Stomach (tissue), 8 donors: ENCODE measurements at regions not wholly inside any gene's neighbourhood (a gene's known extent, or its start where the extent isn't known, plus 50 kb on each side); places are given as distances from the start of the nearest gene placed in this dataset.

ENCODE experiments used
- DNase-seq, 2 donors: peaks; one replicate each; pipeline versions ENCODE4 v3.0.0 to v3.0.0-alpha.2; 2013 to 2019
- H3K27ac ChIP-seq, 5 donors: fragments of 200-600 bp in 4 of 5; sonication (generic) in 4 of 5; one replicate each; pipeline ENCODE4 v1.5.1; 2013 to 2019; ENCODE audit warnings: mild to moderate bottlenecking in 1 of 5, moderate library complexity in 1 of 5
- H3K27me3 ChIP-seq, 3 donors: fragments of 200-600 bp; sonication (generic); one replicate each; pipeline ENCODE4 v1.5.1; 2017 to 2019; ENCODE audit warnings: mixed run types in 1 of 3
- H3K36me3 ChIP-seq, 4 donors: fragments of 200-600 bp; sonication (generic); 1 replicate in 3 of 4; 2 replicates in 1 of 4; pipeline ENCODE4 v1.5.1; 2016 to 2019
- H3K4me1 ChIP-seq, 4 donors: fragments of 200-600 bp; sonication (generic); one replicate each; pipeline ENCODE4 v1.5.1; 2016 to 2019
- H3K4me3 ChIP-seq, 4 donors: fragments of 200-600 bp; sonication (generic) in 3 of 4; one replicate each; pipeline ENCODE4 v1.5.1; 2016 to 2019; ENCODE audit warnings: mild to moderate bottlenecking in 1 of 4
- H3K9me3 ChIP-seq, 4 donors: fragments of 200-600 bp; sonication (generic); one replicate each; pipeline ENCODE4 v1.5.1; 2016 to 2019
- EP300 ChIP-seq: sonication (generic); formaldehyde crosslinking; IDR thresholded peaks from one replicate; pipeline ENCODE4 v1.6.1; 2017; ENCODE audit warnings: antibody characterized with exemption
- POLR2A ChIP-seq, 4 donors: fragments of 450-650 bp; IDR thresholded peaks; one replicate each; pipeline ENCODE4 v1.6.1; 2016; ENCODE audit warnings: antibody characterized with exemption in 4 of 4, control low read depth in 2 of 4, mild to moderate bottlenecking in 1 of 4, moderate library complexity in 1 of 4
- POLR2AphosphoS5 ChIP-seq, 3 donors: sonication (generic); formaldehyde crosslinking; IDR thresholded peaks; one replicate each; pipeline ENCODE4 v1.6.1; 2016; ENCODE audit warnings: antibody characterized with exemption in 3 of 3
- WGBS, 5 donors: extraction: QIAGEN DNeasy Blood & Tissue Kit in 3 of 5; methylation state at CpG; one replicate each; pipeline versions ENCODE4 v1.1.5 to v1.1.7; 2013 to 2018; 5-methylcytosine and 5-hydroxymethylcytosine counted together
- intact Hi-C: fragments of 100-400 bp; cut with DNase I; formaldehyde crosslinking; loops from one replicate; pipeline ENCODE4 v1.15.1; 2023; ENCODE audit warnings: low total_unique reads
- TF ChIP-seq, protein P1 (sequence below), 7 experiments: fragments of 450-650 bp in 4 of 7; fragments of 200-600 bp in 3 of 7; sonication (generic) in 3 of 7; IDR thresholded peaks; one replicate each; pipeline ENCODE4 v1.5.1; 2016 to 2019; ENCODE audit warnings: antibody characterized with exemption in 7 of 7, control low read depth in 2 of 7, mild to moderate bottlenecking in 1 of 7
- donor health status: healthy with polysubstance abuse.
- donor health status: Bipolar disorder and iron deficiency.
- donor health status: healthy.

DNA sequence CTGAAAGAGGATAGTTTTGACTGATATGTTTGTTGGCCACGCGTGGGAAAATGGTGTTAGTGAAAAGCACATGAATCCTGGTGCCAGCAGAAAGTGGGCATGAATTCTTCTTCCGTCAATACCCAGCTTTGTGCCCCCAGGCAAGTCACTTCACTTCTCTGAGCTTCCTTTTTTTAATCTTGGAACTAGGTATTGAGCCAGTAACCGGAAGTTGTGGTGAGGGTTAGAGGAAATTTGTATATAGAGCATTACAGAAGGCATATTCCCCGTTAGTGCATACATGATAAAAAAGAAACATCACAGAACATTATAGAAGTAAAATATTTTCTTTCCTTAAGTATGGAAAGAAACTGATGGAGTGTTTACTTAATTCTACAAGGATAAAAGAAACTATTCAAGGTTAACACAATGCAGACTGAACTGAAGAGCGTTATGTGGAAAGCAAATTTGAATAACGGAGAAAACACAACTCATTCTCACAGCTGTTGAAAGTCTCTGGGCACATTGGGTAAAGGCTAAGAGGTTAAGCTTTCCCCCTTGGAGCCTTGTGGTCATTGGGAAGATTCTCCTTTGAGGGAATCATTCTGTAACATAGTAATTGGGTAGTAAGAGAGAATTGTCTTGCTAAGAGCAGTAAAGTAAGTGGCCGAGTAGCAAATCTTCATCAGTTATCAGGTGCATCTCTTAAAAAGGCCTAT is 223.1 kb downstream of the BCAS1 start:
- TF ChIP-seq, protein P1, sequence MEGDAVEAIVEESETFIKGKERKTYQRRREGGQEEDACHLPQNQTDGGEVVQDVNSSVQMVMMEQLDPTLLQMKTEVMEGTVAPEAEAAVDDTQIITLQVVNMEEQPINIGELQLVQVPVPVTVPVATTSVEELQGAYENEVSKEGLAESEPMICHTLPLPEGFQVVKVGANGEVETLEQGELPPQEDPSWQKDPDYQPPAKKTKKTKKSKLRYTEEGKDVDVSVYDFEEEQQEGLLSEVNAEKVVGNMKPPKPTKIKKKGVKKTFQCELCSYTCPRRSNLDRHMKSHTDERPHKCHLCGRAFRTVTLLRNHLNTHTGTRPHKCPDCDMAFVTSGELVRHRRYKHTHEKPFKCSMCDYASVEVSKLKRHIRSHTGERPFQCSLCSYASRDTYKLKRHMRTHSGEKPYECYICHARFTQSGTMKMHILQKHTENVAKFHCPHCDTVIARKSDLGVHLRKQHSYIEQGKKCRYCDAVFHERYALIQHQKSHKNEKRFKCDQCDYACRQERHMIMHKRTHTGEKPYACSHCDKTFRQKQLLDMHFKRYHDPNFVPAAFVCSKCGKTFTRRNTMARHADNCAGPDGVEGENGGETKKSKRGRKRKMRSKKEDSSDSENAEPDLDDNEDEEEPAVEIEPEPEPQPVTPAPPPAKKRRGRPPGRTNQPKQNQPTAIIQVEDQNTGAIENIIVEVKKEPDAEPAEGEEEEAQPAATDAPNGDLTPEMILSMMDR (IDR thresholded peaks at IDR 0.05): no peak
- TF ChIP-seq EP300 (no peak), POLR2A (IDR thresholded peaks at IDR 0.05) (no peak), POLR2AphosphoS5 (IDR thresholded peaks at IDR 0.05) (no peak)
- 67 to 84% (median 76%) methylated on average over 8 of the region's 8 CpGs for WGBS, 5 donors
- Histone ChIP-seq H3K9me3 (no peaks in the 10 kb centered on the region), H3K27ac (peak overlapping the region in 2 of 5 donors; percentile 58 to 65), H3K27me3 (no peaks in the 10 kb centered on the region), H3K36me3 (no peaks in the 10 kb centered on the region), H3K4me3 (no peak overlapping the region), H3K4me1 (peaks cover 0 to 16% (median 2%) of the 10 kb centered on the region in 4 donors)
- DNase-seq: no peak
- intact Hi-C loops: no loop called here

- H3K27me3 ChIP-seq: no peaks in the 10 kb centered on the region
- H3K9me3 ChIP-seq: no peaks in the 10 kb centered on the region
- intact Hi-C loops: no loop called here
- 81 to 97% (median 89%) methylated on average over 10 of the region's 10 CpGs for WGBS, 5 donors
- H3K36me3 ChIP-seq: no peaks in the 10 kb centered on the region
- no peak for DNase-seq
- peak overlapping the region in 1 of 5 donors; percentile 65 for H3K27ac ChIP-seq
- H3K4me3 ChIP-seq: no peak overlapping the region
- H3K4me1 ChIP-seq: peaks cover 0 to 16% (median 2%) of the 10 kb centered on the region in 4 donors
- TF ChIP-seq POLR2A (IDR thresholded peaks at IDR 0.05): no peak
- no peak for TF ChIP-seq EP300
- TF ChIP-seq POLR2AphosphoS5 (IDR thresholded peaks at IDR 0.05): no peak
- TF ChIP-seq, protein P1 (IDR thresholded peaks at IDR 0.05): no peak
Observed at GRCh38 chr20:53846640-53847039, 223.8 kb downstream of the BCAS1 start.

DNA sequence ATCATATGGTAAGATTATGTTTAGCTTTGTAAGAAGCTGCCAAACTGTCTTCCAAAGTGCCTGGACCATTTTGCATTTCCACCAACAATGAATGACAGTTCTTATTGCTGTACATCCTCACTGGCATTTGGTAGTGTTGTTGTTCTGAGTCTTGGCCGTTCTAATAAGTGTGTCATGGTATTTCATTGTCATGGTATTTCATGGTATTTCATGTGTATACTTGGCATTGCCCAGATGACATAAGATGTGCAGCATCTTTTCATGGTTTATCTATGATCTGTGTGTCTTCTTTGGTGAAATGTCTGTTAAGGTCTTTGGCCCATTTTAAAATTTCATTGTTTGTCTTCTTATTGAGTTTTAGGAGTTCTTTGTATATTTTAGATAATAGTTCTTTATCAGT is 224.4 kb downstream of the BCAS1 start:
- TF ChIP-seq, protein P1 (IDR thresholded peaks at IDR 0.05): no peak
- TF ChIP-seq EP300 (no peak), POLR2AphosphoS5 (IDR thresholded peaks at IDR 0.05) (no peak), POLR2A (IDR thresholded peaks at IDR 0.05) (no peak)
- Histone ChIP-seq H3K9me3 (no peaks in the 10 kb centered on the region), H3K36me3 (no peaks in the 10 kb centered on the region), H3K27ac (no peak overlapping the region), H3K27me3 (no peaks in the 10 kb centered on the region), H3K4me1 (peaks cover 0 to 16% (median 2%) of the 10 kb centered on the region in 4 donors), H3K4me3 (no peak overlapping the region)
- intact Hi-C loops: no loop called here
- DNase-seq: no peak
- WGBS, 5 donors: 67 to 94% (median 76%) methylated on average over 1 of the region's 1 CpG

DNA sequence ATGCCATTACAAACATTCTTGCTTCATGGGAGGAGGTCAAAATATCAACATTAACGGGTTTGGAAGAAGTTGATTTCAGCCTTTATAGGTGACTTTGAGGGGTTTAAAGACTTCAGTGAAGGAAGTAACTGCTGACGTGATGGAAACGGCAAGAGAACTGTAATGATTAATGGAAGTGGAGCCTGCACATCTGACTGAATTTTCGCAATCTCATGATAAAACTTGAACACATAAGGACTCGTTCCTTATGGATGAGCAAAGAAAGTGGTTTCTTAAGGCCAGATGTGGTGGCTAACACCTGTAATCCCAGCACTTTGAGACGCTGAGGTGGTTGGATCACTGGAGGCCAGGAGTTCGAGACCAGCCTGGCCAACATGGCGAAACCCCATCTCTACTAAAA is 226.1 kb downstream of the BCAS1 start:
- Histone ChIP-seq H3K9me3 (no peaks in the 10 kb centered on the region), H3K27me3 (no peaks in the 10 kb centered on the region), H3K4me1 (peaks cover 0 to 27% (median 3%) of the 10 kb centered on the region in 4 donors), H3K36me3 (no peaks in the 10 kb centered on the region), H3K4me3 (no peak overlapping the region), H3K27ac (no peak overlapping the region)
- 92 to 93% (median 92%) methylated on average over 8 of the region's 8 CpGs for WGBS, 5 donors
- no peak for DNase-seq
- no peak for TF ChIP-seq POLR2A (IDR thresholded peaks at IDR 0.05)
- TF ChIP-seq EP300: no peak
- TF ChIP-seq, protein P1 (IDR thresholded peaks at IDR 0.05): no peak
- no peak for TF ChIP-seq POLR2AphosphoS5 (IDR thresholded peaks at IDR 0.05)
- intact Hi-C loops: no loop called here
